H1 (cell line): ENCODE measurements at regions not wholly inside any gene's neighbourhood (a gene's known extent, or its start where the extent isn't known, plus 50 kb on each side); places are given as distances from the start of the nearest gene placed in this dataset.

Experiments
- CTCF ChIA-PET: fragments of 300-600 bp; sonication (Branson Sonifier 250); formaldehyde crosslinking; loops from one replicate; lab custom pipeline; 2021; ENCODE audit not compliant: partially characterized antibody; lab: Charles Lee
- POLR2A ChIA-PET: fragments of 300-600 bp; sonication (Branson Sonifier 250); formaldehyde crosslinking; loops from one replicate; lab custom pipeline; 2021; ENCODE audit warnings: inconsistent platforms; ENCODE audit not compliant: partially characterized antibody; lab: Charles Lee
- DNase-seq, 2 experiments: peaks; one replicate each; pipeline versions ENCODE4 v3.0.0 to v3.0.0-alpha.2; 2010 to 2022; ENCODE audit warnings: low spot score in 2 of 2, low read depth in 1 of 2, mixed read lengths in 1 of 2
- FAIRE-seq: peaks from 2 replicates; lab custom pipeline; 2011; peaks lifted over from hg19 to GRCh38; lab: Jason Lieb, UNC
- H2AFZ ChIP-seq: 2 replicates; pipeline ENCODE4 v1.8.1; 2012; ENCODE audit warnings: low read length, inconsistent platforms
- H2AK5ac ChIP-seq: 2 replicates; pipeline ENCODE4 v1.6.1; 2013; ENCODE audit warnings: low read depth, low read length
- H2BK120ac ChIP-seq: replicated peaks from 2 replicates; pipeline ENCODE3; 2013; ENCODE audit warnings: low read depth, low read length, inconsistent platforms
- H2BK12ac ChIP-seq: 2 replicates; pipeline ENCODE4 v1.6.1; 2013; ENCODE audit warnings: low read depth, low read length
- H2BK15ac ChIP-seq: 2 replicates; pipeline ENCODE4 v1.6.1; 2013; ENCODE audit warnings: low read length
- H2BK20ac ChIP-seq: 2 replicates; pipeline ENCODE4 v1.6.1; 2013; ENCODE audit warnings: low read length
- H2BK5ac ChIP-seq: 2 replicates; pipeline ENCODE4 v1.6.1; 2013; ENCODE audit warnings: low read depth, low read length
- H3K14ac ChIP-seq: 2 replicates; pipeline ENCODE4 v1.6.1; 2013; ENCODE audit warnings: inconsistent platforms; ENCODE audit not compliant: insufficient read length
- H3K18ac ChIP-seq: 2 replicates; pipeline ENCODE4 v1.6.1; 2013; ENCODE audit warnings: low read length; ENCODE audit errors: extremely low read depth
- H3K23ac ChIP-seq: 2 replicates; pipeline ENCODE4 v1.6.1; 2013; ENCODE audit warnings: inconsistent platforms; ENCODE audit not compliant: insufficient read length
- H3K23me2 ChIP-seq: 2 replicates; pipeline ENCODE4 v1.6.1; 2013; ENCODE audit warnings: low read depth, low read length
- H3K27ac ChIP-seq: 2 replicates; pipeline ENCODE4 v1.6.1; 2011; ENCODE audit warnings: low read depth, low read length, inconsistent platforms
- H3K27me3 ChIP-seq, 4 experiments: replicated peaks in 1 of 4; 1 replicate in 1 of 4; 2 replicates in 3 of 4; pipeline versions ENCODE4 v1.6.1 to v1.8.1; 2011 to 2013; ENCODE audit warnings: low read length in 3 of 4, mild to moderate bottlenecking in 3 of 4, inconsistent platforms in 2 of 4, mixed read lengths in 2 of 4, moderate library complexity in 1 of 4; ENCODE audit not compliant: control insufficient read depth in 3 of 4, insufficient read depth in 3 of 4; ENCODE audit errors: extremely low read depth in 1 of 4
- H3K36me3 ChIP-seq, 4 experiments: 2 replicates each; pipeline versions ENCODE4 v1.6.1 to v1.8.1; 2011 to 2013; ENCODE audit warnings: mild to moderate bottlenecking in 4 of 4, low read length in 3 of 4, moderate library complexity in 2 of 4, control low read depth in 1 of 4, inconsistent platforms in 1 of 4; ENCODE audit not compliant: insufficient read depth in 4 of 4, control insufficient read depth in 2 of 4
- H3K4ac ChIP-seq: replicated peaks from 2 replicates; pipeline ENCODE3; 2013; ENCODE audit warnings: low read length, low read depth, mixed read lengths, inconsistent platforms; ENCODE audit not compliant: insufficient read length
- H3K4me1 ChIP-seq, 4 experiments: replicated peaks in 1 of 4; 1 replicate in 1 of 4; 2 replicates in 3 of 4; pipeline versions ENCODE4 v1.6.1 to v1.8.1; 2011 to 2013; ENCODE audit warnings: low read length in 3 of 4, inconsistent platforms in 2 of 4, mixed read lengths in 1 of 4; ENCODE audit not compliant: insufficient read depth in 4 of 4, control insufficient read depth in 3 of 4
- H3K4me2 ChIP-seq, 2 experiments: 2 replicates each; pipeline versions ENCODE4 v1.6.1 to v1.8.1; 2011 to 2013; ENCODE audit warnings: low read depth in 2 of 2, low read length in 2 of 2, control low read depth in 1 of 2, inconsistent platforms in 1 of 2, mild to moderate bottlenecking in 1 of 2; ENCODE audit not compliant: insufficient read depth in 1 of 2
- H3K4me3 ChIP-seq, 4 experiments: fragments of 200-600, 300-600 bp in 1 of 4; sonication (generic), shearing (Covaris generic), sonication (Bioruptor Twin) in 1 of 4; 2 replicates each; pipeline versions ENCODE4 v1.5.1 to v1.8.1; 2011 to 2016; ENCODE audit warnings: low read length in 4 of 4, low read depth in 3 of 4, control low read depth in 2 of 4, inconsistent platforms in 2 of 4, mild to moderate bottlenecking in 2 of 4, mixed read lengths in 1 of 4, moderate library complexity in 1 of 4; ENCODE audit not compliant: insufficient read depth in 2 of 4; ENCODE audit errors: extremely low read depth in 1 of 4
- H3K56ac ChIP-seq: replicated peaks from 2 replicates; pipeline ENCODE3; 2013; ENCODE audit warnings: low read depth, mild to moderate bottlenecking, mixed read lengths, low read length, inconsistent platforms; ENCODE audit not compliant: insufficient read length
- H3K79me1 ChIP-seq: 2 replicates; pipeline ENCODE4 v1.6.1; 2013; ENCODE audit warnings: low read depth, low read length, control low read depth
- H3K79me2 ChIP-seq, 2 experiments: 2 replicates each; pipeline versions ENCODE4 v1.6.1 to v1.8.1; 2012 to 2013; ENCODE audit warnings: low read length in 2 of 2, mild to moderate bottlenecking in 2 of 2, inconsistent platforms in 1 of 2; ENCODE audit not compliant: insufficient read depth in 2 of 2, control insufficient read depth in 1 of 2
- H3K9ac ChIP-seq, 4 experiments: replicated peaks in 1 of 4; 1 replicate in 1 of 4; 2 replicates in 3 of 4; pipeline versions ENCODE4 v1.6.1 to v1.8.1; 2011 to 2013; ENCODE audit warnings: low read depth in 3 of 4, low read length in 3 of 4, control low read depth in 2 of 4, mild to moderate bottlenecking in 2 of 4, moderate library complexity in 2 of 4, inconsistent platforms in 1 of 4; ENCODE audit errors: extremely low read depth in 1 of 4
- H3K9me3 ChIP-seq, 2 experiments: 2 replicates each; pipeline versions ENCODE4 v1.6.1 to v1.8.1; 2012 to 2013; ENCODE audit warnings: mild to moderate bottlenecking in 2 of 2, moderate library complexity in 2 of 2, control low read depth in 1 of 2, inconsistent platforms in 1 of 2, low read depth in 1 of 2, low read length in 1 of 2, mixed read lengths in 1 of 2; ENCODE audit not compliant: insufficient read depth in 2 of 2
- H4K20me1 ChIP-seq, 2 experiments: replicated peaks in 1 of 2; 2 replicates each; pipeline versions ENCODE3 to v1.8.1; 2011 to 2013; ENCODE audit warnings: inconsistent platforms in 2 of 2, low read length in 2 of 2, mild to moderate bottlenecking in 1 of 2; ENCODE audit not compliant: insufficient read depth in 2 of 2, control insufficient read depth in 1 of 2
- H4K5ac ChIP-seq: 2 replicates; pipeline ENCODE4 v1.6.1; 2013; ENCODE audit warnings: low read length, low read depth, mixed read lengths, inconsistent platforms; ENCODE audit not compliant: insufficient read length
- H4K8ac ChIP-seq: 2 replicates; pipeline ENCODE4 v1.8.0; 2013; ENCODE audit warnings: mild to moderate bottlenecking, moderate library complexity, low read length, inconsistent platforms; ENCODE audit not compliant: insufficient read depth; ENCODE audit errors: extremely low read depth
- H4K91ac ChIP-seq: replicated peaks from 2 replicates; pipeline ENCODE3; 2013; ENCODE audit warnings: low read length, mixed read lengths, inconsistent platforms; ENCODE audit not compliant: insufficient read length
- BRCA1 ChIP-seq: IDR thresholded peaks from 2 replicates; pipeline ENCODE4 v1.6.1; 2012; ENCODE audit warnings: low read depth, low read length, improper control_type of control experiment
- CBX8 ChIP-seq: fragments of 300-800, 300-1000 bp; sonication (generic); IDR thresholded peaks from 2 replicates; pipeline ENCODE4 v1.7.1; 2016; ENCODE audit warnings: low read depth, low read length, borderline replicate concordance
- CEBPB ChIP-seq: IDR thresholded peaks from 2 replicates; pipeline ENCODE4 v1.6.1; 2012; ENCODE audit warnings: low read depth, low read length
- CHD1 ChIP-seq: IDR thresholded peaks from 2 replicates; pipeline ENCODE4 v1.6.1; 2012; ENCODE audit warnings: low read depth, low read length, improper control_type of control experiment
- EGR1 ChIP-seq: IDR thresholded peaks from 2 replicates; pipeline ENCODE4 v1.6.1; 2011; ENCODE audit warnings: low read depth, low read length, borderline replicate concordance
- EZH2 ChIP-seq: fragments of 200-600 bp; sonication (generic); IDR thresholded peaks from 2 replicates; pipeline ENCODE4 v1.7.1; 2012; ENCODE audit warnings: low read depth, mild to moderate bottlenecking, moderate library complexity, low read length, inconsistent platforms; ENCODE audit not compliant: severe bottlenecking
- FOSL1 ChIP-seq: IDR thresholded peaks from 2 replicates; pipeline ENCODE4 v1.6.1; 2011; ENCODE audit warnings: mild to moderate bottlenecking, low read depth, low read length, moderate library complexity; ENCODE audit not compliant: insufficient read depth
- HDAC6 ChIP-seq: IDR thresholded peaks from one replicate; pipeline ENCODE4 v1.7.1; 2012; ENCODE audit warnings: low read depth, mild to moderate bottlenecking, inconsistent platforms, low read length, moderate library complexity
- RBBP5 ChIP-seq: IDR thresholded peaks from 2 replicates; pipeline ENCODE4 v1.7.1; 2012; ENCODE audit warnings: low read depth, mild to moderate bottlenecking, inconsistent platforms, low read length, moderate library complexity, borderline replicate concordance
- SP2 ChIP-seq: IDR thresholded peaks from 2 replicates; pipeline ENCODE4 v1.6.1; 2012; ENCODE audit warnings: mild to moderate bottlenecking, low read length, inconsistent platforms
- TAF7 ChIP-seq: optimal IDR thresholded peaks from 2 replicates; pipeline ENCODE3; 2011; ENCODE audit warnings: low read depth, mild to moderate bottlenecking, inconsistent platforms, low read length, moderate library complexity, borderline replicate concordance
- TBP ChIP-seq: IDR thresholded peaks from 2 replicates; pipeline ENCODE4 v1.6.1; 2011; ENCODE audit warnings: low read depth, low read length, improper control_type of control experiment
- WGBS, 2 experiments: shearing (Covaris generic) in 1 of 2; methylation state at CpG; one replicate each; pipeline versions ENCODE4 v1.1.6 to v1.1.7; 2013 to 2015; ENCODE audit warnings: low lambda C conversion rate in 2 of 2, mixed read lengths in 2 of 2, inconsistent platforms in 1 of 2, low coverage in 1 of 2, missing lambda C conversion rate in 1 of 2; ENCODE audit not compliant: insufficient replicate concordance in 2 of 2, insufficient coverage in 1 of 2, insufficient read length in 1 of 2; ENCODE audit errors: extremely low coverage in 1 of 2, missing lambda C conversion rate in 1 of 2; 5-methylcytosine and 5-hydroxymethylcytosine counted together
- TF ChIP-seq, protein P1 (sequence below): IDR thresholded peaks from 2 replicates; pipeline ENCODE4 v1.6.1; 2011; ENCODE audit warnings: low read length, improper control_type of control experiment

DNA sequence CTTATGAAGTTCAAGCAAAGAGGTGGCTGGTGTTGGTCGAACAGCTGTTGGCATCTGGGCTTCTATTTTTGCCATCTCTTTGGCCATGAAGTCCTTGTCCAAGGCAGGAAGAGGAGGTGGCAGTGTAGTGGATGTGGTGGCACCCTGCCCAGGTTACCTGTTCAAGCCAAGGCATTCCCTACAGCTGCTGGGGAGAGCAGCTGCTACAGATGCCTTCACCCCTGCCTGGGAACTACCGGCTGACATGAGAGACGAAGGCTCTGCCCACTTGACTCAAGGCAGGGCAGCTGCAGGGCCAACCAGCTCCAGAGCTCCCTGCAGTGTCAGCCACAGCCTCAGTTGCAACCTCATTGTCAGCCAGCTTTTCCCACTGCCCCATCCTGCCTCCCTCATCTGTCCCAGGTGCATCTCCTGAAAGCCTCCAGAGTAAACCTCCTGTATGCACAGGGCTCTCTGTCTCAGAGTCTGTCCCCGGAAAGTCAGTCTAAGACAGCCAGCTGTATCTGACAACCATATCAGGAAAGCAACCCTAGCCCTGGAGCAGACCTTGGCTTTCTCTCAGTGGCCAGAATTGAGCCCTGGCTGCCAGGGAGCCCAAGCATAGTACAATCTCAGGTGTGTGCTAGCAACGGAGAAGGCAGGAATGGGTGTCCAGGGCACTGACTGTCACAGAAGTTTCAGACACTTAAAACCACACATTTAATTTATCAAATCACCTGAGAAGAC, 115.9 kb downstream of the RPIA start:
- CTCF ChIA-PET = no interaction called here
- no peak overlapping the region for H4K5ac ChIP-seq
- no peak for TF ChIP-seq CHD1
- no peak for TF ChIP-seq BRCA1
- TF ChIP-seq TAF7 = no peak
- no peak for TF ChIP-seq EZH2
- TF ChIP-seq, protein P1, sequence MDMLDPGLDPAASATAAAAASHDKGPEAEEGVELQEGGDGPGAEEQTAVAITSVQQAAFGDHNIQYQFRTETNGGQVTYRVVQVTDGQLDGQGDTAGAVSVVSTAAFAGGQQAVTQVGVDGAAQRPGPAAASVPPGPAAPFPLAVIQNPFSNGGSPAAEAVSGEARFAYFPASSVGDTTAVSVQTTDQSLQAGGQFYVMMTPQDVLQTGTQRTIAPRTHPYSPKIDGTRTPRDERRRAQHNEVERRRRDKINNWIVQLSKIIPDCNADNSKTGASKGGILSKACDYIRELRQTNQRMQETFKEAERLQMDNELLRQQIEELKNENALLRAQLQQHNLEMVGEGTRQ = no peak
- no peak for TF ChIP-seq TBP
- no peak for TF ChIP-seq RBBP5
- TF ChIP-seq CBX8 = no peak
- no peak for TF ChIP-seq HDAC6
- no peak for TF ChIP-seq FOSL1
- no peak for TF ChIP-seq EGR1
- no peak for TF ChIP-seq SP2
- no peak for TF ChIP-seq CEBPB

More for the DNA sequence above, 115.9 kb downstream of the RPIA start:
- H2BK12ac ChIP-seq = no peak overlapping the region
- no peaks in the 10 kb centered on the region for H3K79me1 ChIP-seq
- POLR2A ChIA-PET = no interaction called here
- no peaks in the 10 kb centered on the region for H3K4me1 ChIP-seq
- no peak overlapping the region for H2BK120ac ChIP-seq
- no peak overlapping the region for H3K4me2 ChIP-seq
- FAIRE-seq = no peak
- WGBS, 2 experiments = 89% methylated on average over 5 of the region's 5 CpGs; no CpG with 5 or more reads in 1 of the 2 experiments
- H2BK20ac ChIP-seq = no peak overlapping the region
- H4K91ac ChIP-seq = no peak overlapping the region
- H3K14ac ChIP-seq = no peak overlapping the region
- H3K27ac ChIP-seq = no peak overlapping the region
- no peak overlapping the region for H2AFZ ChIP-seq
- H3K23ac ChIP-seq = no peak overlapping the region
- no peaks in the 10 kb centered on the region for H3K36me3 ChIP-seq
- no peaks in the 10 kb centered on the region for H3K79me2 ChIP-seq
- H3K9me3 ChIP-seq = no peaks in the 10 kb centered on the region; a peak in 1 of 4 replicates
- no peaks in the 10 kb centered on the region for H3K23me2 ChIP-seq
- no peak overlapping the region for H3K4me3 ChIP-seq
- H4K8ac ChIP-seq = no peak overlapping the region
- H3K9ac ChIP-seq = no peak overlapping the region
- H3K4ac ChIP-seq = no peak overlapping the region
- H2BK15ac ChIP-seq = no peak overlapping the region
- DNase-seq = no peak
- H3K27me3 ChIP-seq = no peaks in the 10 kb centered on the region
- H2AK5ac ChIP-seq = no peak overlapping the region
- H2BK5ac ChIP-seq = no peak overlapping the region
- H3K56ac ChIP-seq = no peak overlapping the region
- no peaks in the 10 kb centered on the region for H4K20me1 ChIP-seq
- no peak overlapping the region for H3K18ac ChIP-seq
